HL-60 (cell line): ENCODE measurements at regions not wholly inside any gene's neighbourhood (a gene's known extent, or its start where the extent isn't known, plus 50 kb on each side); places are given as distances from the start of the nearest gene placed in this dataset.

ENCODE experiments used
- DNase-seq, 2 experiments: peaks; one replicate each; pipeline ENCODE4 v3.0.0-alpha.2; 2010 to 2020; ENCODE audit warnings: low read depth in 1 of 2, low spot score in 1 of 2
- H3K27ac ChIP-seq: fragments of 250-450 bp; sonication (Bioruptor Pico); replicated peaks from 2 replicates; pipeline ENCODE4 v1.5.1; 2020; ENCODE audit warnings: mild to moderate bottlenecking, moderate library complexity
- H3K27me3 ChIP-seq: fragments of 250-450 bp; sonication (Bioruptor Pico); 2 replicates; pipeline ENCODE4 v1.5.1; 2021; ENCODE audit warnings: mild to moderate bottlenecking, moderate library complexity; ENCODE audit not compliant: insufficient read depth, poor library complexity, severe bottlenecking
- H3K4me3 ChIP-seq: replicated peaks from 2 replicates; pipeline ENCODE4 v1.5.1; 2011; ENCODE audit warnings: mild to moderate bottlenecking, control low read depth, low read length; ENCODE audit not compliant: insufficient read depth
- GABPA ChIP-seq: IDR thresholded peaks from 2 replicates; pipeline ENCODE4 v1.6.1; 2012; ENCODE audit warnings: low read depth
- POLR2AphosphoS5 ChIP-seq: IDR thresholded peaks from 2 replicates; pipeline ENCODE4 v1.6.1; 2012; ENCODE audit warnings: low read depth
- SPI1 ChIP-seq: IDR thresholded peaks from 2 replicates; pipeline ENCODE4 v1.6.1; 2012; ENCODE audit warnings: low read depth, mild to moderate bottlenecking, borderline replicate concordance
- TF ChIP-seq, protein P1 (sequence below): IDR thresholded peaks from 2 replicates; pipeline ENCODE4 v1.6.1; 2012; ENCODE audit warnings: low read depth; ENCODE audit not compliant: insufficient replicate concordance
- TF ChIP-seq, protein P2 (sequence below): IDR thresholded peaks from one replicate; pipeline ENCODE4 v1.5.1; 2011; ENCODE audit warnings: low read length, control low read depth, inconsistent platforms; ENCODE audit not compliant: insufficient read depth

DNA sequence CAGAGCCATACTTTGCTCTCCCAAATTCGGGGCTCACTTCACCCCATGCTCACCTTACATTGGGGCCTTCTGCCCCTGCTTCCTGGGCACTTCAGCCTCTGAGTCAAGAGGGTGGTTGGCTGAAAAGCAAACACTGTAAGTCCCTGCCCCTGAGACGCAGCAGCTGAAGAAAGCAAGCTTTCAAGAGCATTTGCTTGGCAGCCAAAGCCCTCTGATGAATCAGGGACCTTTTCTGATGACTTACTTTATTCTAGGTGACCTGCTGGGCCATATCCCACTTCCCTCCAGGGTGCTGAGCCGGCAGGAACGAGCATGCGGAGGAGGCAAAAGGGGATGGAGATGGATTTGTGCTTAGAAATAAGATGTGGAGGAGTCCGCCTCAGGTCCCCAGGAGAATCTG is 147.0 kb upstream of the TNRC6C start:
- TF ChIP-seq GABPA (no peak), POLR2AphosphoS5 (no peak), SPI1 (no peak)
- TF ChIP-seq, protein P1, sequence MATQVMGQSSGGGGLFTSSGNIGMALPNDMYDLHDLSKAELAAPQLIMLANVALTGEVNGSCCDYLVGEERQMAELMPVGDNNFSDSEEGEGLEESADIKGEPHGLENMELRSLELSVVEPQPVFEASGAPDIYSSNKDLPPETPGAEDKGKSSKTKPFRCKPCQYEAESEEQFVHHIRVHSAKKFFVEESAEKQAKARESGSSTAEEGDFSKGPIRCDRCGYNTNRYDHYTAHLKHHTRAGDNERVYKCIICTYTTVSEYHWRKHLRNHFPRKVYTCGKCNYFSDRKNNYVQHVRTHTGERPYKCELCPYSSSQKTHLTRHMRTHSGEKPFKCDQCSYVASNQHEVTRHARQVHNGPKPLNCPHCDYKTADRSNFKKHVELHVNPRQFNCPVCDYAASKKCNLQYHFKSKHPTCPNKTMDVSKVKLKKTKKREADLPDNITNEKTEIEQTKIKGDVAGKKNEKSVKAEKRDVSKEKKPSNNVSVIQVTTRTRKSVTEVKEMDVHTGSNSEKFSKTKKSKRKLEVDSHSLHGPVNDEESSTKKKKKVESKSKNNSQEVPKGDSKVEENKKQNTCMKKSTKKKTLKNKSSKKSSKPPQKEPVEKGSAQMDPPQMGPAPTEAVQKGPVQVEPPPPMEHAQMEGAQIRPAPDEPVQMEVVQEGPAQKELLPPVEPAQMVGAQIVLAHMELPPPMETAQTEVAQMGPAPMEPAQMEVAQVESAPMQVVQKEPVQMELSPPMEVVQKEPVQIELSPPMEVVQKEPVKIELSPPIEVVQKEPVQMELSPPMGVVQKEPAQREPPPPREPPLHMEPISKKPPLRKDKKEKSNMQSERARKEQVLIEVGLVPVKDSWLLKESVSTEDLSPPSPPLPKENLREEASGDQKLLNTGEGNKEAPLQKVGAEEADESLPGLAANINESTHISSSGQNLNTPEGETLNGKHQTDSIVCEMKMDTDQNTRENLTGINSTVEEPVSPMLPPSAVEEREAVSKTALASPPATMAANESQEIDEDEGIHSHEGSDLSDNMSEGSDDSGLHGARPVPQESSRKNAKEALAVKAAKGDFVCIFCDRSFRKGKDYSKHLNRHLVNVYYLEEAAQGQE = no peak
- TF ChIP-seq, protein P2, sequence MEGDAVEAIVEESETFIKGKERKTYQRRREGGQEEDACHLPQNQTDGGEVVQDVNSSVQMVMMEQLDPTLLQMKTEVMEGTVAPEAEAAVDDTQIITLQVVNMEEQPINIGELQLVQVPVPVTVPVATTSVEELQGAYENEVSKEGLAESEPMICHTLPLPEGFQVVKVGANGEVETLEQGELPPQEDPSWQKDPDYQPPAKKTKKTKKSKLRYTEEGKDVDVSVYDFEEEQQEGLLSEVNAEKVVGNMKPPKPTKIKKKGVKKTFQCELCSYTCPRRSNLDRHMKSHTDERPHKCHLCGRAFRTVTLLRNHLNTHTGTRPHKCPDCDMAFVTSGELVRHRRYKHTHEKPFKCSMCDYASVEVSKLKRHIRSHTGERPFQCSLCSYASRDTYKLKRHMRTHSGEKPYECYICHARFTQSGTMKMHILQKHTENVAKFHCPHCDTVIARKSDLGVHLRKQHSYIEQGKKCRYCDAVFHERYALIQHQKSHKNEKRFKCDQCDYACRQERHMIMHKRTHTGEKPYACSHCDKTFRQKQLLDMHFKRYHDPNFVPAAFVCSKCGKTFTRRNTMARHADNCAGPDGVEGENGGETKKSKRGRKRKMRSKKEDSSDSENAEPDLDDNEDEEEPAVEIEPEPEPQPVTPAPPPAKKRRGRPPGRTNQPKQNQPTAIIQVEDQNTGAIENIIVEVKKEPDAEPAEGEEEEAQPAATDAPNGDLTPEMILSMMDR = no peak
- DNase-seq = no peak
- Histone ChIP-seq H3K4me3 (no peak overlapping the region), H3K27ac (no peak overlapping the region), H3K27me3 (peaks cover 2% of the 10 kb centered on the region)

DNA sequence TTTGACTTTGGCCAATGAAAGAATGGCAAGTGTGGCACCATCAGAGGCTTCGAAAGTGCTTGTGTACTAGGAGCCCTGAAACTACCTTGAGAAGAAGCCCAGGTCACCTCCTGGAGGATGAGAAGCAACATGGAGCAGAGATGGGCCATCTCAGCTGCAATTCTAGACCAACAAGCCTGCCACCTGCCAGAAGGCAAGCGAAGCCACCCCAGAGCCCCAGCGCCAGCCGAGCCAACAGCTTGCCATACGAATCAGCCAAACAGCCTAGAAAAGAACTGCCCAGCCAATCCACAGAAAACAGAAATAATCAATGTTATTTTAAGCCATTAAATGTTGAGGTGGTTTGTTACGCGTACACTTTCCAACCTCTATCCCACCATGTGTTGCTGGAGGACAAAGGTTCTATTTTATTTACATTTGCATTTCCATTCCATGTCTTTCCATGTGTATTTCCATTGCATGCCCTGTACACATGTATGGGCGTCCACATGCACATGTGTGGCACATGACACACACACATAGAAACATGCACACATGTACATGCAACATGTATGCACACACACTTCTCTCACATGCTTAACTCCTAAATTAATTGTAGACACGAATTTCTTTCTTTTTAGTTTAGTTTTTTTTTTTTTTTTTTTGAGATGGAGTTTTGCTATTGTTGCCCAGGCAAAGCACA is 144.3 kb upstream of the TNRC6C start:
- TF ChIP-seq, protein P1 = no peak

DNA sequence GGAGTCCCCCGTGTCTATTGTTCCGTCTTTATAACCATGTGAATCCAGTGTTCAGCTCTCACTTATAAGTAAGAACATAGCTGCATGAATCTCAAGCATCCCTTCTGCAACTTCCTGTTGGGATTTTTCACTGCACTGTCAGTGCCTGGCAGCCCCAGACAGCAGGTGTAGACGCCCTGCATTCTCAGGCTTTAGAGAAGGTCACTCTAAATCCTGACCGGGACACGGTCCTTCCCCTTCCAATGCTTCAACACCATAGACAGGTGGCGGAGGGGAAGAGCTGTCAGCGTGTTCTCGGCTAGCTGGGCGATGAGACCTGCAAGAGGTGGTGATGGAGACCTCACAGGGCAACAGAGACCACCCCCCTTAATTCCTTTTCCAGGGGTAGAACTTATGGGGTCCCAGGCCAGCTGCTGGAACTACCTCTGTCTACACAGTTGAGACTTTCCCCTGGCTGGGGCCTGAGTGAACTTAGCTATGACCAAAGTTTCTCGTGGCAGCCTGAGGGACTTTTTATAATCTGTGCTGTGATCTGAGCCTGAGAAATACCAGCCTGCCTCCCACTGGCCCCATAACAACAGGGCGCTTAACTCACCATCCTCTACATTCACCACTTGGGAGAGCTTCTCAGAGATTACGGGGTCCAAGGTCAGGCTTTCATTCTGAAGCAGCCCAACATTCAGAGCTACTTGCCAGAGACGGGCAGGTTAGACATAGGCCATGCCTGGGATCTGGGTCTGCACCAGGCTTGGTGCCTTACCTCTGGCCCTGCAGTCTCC is 143.2 kb upstream of the TNRC6C start:
- no peak overlapping the region for H3K27ac ChIP-seq
- no peak for DNase-seq
- H3K27me3 ChIP-seq = no peaks in the 10 kb centered on the region
- no peak overlapping the region for H3K4me3 ChIP-seq
- no peak for TF ChIP-seq GABPA
- no peak for TF ChIP-seq POLR2AphosphoS5
- TF ChIP-seq SPI1 = no peak
- TF ChIP-seq, protein P2 = no peak
- TF ChIP-seq, protein P1 = no peak

More for the DNA sequence above, 144.3 kb upstream of the TNRC6C start:
- Histone ChIP-seq H3K27me3 (no peaks in the 10 kb centered on the region), H3K4me3 (no peak overlapping the region), H3K27ac (no peak overlapping the region)
- DNase-seq = no peak
